H1 (cell line): ENCODE measurements at regions not wholly inside any gene's neighbourhood (a gene's known extent, or its start where the extent isn't known, plus 50 kb on each side); places are given as distances from the start of the nearest gene placed in this dataset.

Experiments
- CTCF ChIA-PET: fragments of 300-600 bp; sonication (Branson Sonifier 250); formaldehyde crosslinking; loops from one replicate; lab custom pipeline; 2021; ENCODE audit not compliant: partially characterized antibody; lab: Charles Lee
- POLR2A ChIA-PET: fragments of 300-600 bp; sonication (Branson Sonifier 250); formaldehyde crosslinking; loops from one replicate; lab custom pipeline; 2021; ENCODE audit warnings: inconsistent platforms; ENCODE audit not compliant: partially characterized antibody; lab: Charles Lee
- DNase-seq, 2 experiments: peaks; one replicate each; pipeline versions ENCODE4 v3.0.0 to v3.0.0-alpha.2; 2010 to 2022; ENCODE audit warnings: low spot score in 2 of 2, low read depth in 1 of 2, mixed read lengths in 1 of 2
- FAIRE-seq: peaks from 2 replicates; lab custom pipeline; 2011; peaks lifted over from hg19 to GRCh38; lab: Jason Lieb, UNC
- H2AFZ ChIP-seq: 2 replicates; pipeline ENCODE4 v1.8.1; 2012; ENCODE audit warnings: low read length, inconsistent platforms
- H2AK5ac ChIP-seq: 2 replicates; pipeline ENCODE4 v1.6.1; 2013; ENCODE audit warnings: low read depth, low read length
- H2BK120ac ChIP-seq: replicated peaks from 2 replicates; pipeline ENCODE3; 2013; ENCODE audit warnings: low read depth, low read length, inconsistent platforms
- H2BK12ac ChIP-seq: 2 replicates; pipeline ENCODE4 v1.6.1; 2013; ENCODE audit warnings: low read depth, low read length
- H2BK15ac ChIP-seq: 2 replicates; pipeline ENCODE4 v1.6.1; 2013; ENCODE audit warnings: low read length
- H2BK20ac ChIP-seq: 2 replicates; pipeline ENCODE4 v1.6.1; 2013; ENCODE audit warnings: low read length
- H2BK5ac ChIP-seq: 2 replicates; pipeline ENCODE4 v1.6.1; 2013; ENCODE audit warnings: low read depth, low read length
- H3K14ac ChIP-seq: 2 replicates; pipeline ENCODE4 v1.6.1; 2013; ENCODE audit warnings: inconsistent platforms; ENCODE audit not compliant: insufficient read length
- H3K18ac ChIP-seq: 2 replicates; pipeline ENCODE4 v1.6.1; 2013; ENCODE audit warnings: low read length; ENCODE audit errors: extremely low read depth
- H3K23ac ChIP-seq: 2 replicates; pipeline ENCODE4 v1.6.1; 2013; ENCODE audit warnings: inconsistent platforms; ENCODE audit not compliant: insufficient read length
- H3K23me2 ChIP-seq: 2 replicates; pipeline ENCODE4 v1.6.1; 2013; ENCODE audit warnings: low read depth, low read length
- H3K27ac ChIP-seq: 2 replicates; pipeline ENCODE4 v1.6.1; 2011; ENCODE audit warnings: low read depth, low read length, inconsistent platforms
- H3K27me3 ChIP-seq, 4 experiments: replicated peaks in 1 of 4; 1 replicate in 1 of 4; 2 replicates in 3 of 4; pipeline versions ENCODE4 v1.6.1 to v1.8.1; 2011 to 2013; ENCODE audit warnings: low read length in 3 of 4, mild to moderate bottlenecking in 3 of 4, inconsistent platforms in 2 of 4, mixed read lengths in 2 of 4, moderate library complexity in 1 of 4; ENCODE audit not compliant: control insufficient read depth in 3 of 4, insufficient read depth in 3 of 4; ENCODE audit errors: extremely low read depth in 1 of 4
- H3K36me3 ChIP-seq, 4 experiments: 2 replicates each; pipeline versions ENCODE4 v1.6.1 to v1.8.1; 2011 to 2013; ENCODE audit warnings: mild to moderate bottlenecking in 4 of 4, low read length in 3 of 4, moderate library complexity in 2 of 4, control low read depth in 1 of 4, inconsistent platforms in 1 of 4; ENCODE audit not compliant: insufficient read depth in 4 of 4, control insufficient read depth in 2 of 4
- H3K4ac ChIP-seq: replicated peaks from 2 replicates; pipeline ENCODE3; 2013; ENCODE audit warnings: low read length, low read depth, mixed read lengths, inconsistent platforms; ENCODE audit not compliant: insufficient read length
- H3K4me1 ChIP-seq, 4 experiments: replicated peaks in 1 of 4; 1 replicate in 1 of 4; 2 replicates in 3 of 4; pipeline versions ENCODE4 v1.6.1 to v1.8.1; 2011 to 2013; ENCODE audit warnings: low read length in 3 of 4, inconsistent platforms in 2 of 4, mixed read lengths in 1 of 4; ENCODE audit not compliant: insufficient read depth in 4 of 4, control insufficient read depth in 3 of 4
- H3K4me2 ChIP-seq, 2 experiments: 2 replicates each; pipeline versions ENCODE4 v1.6.1 to v1.8.1; 2011 to 2013; ENCODE audit warnings: low read depth in 2 of 2, low read length in 2 of 2, control low read depth in 1 of 2, inconsistent platforms in 1 of 2, mild to moderate bottlenecking in 1 of 2; ENCODE audit not compliant: insufficient read depth in 1 of 2
- H3K4me3 ChIP-seq, 4 experiments: fragments of 200-600, 300-600 bp in 1 of 4; sonication (generic), shearing (Covaris generic), sonication (Bioruptor Twin) in 1 of 4; 2 replicates each; pipeline versions ENCODE4 v1.5.1 to v1.8.1; 2011 to 2016; ENCODE audit warnings: low read length in 4 of 4, low read depth in 3 of 4, control low read depth in 2 of 4, inconsistent platforms in 2 of 4, mild to moderate bottlenecking in 2 of 4, mixed read lengths in 1 of 4, moderate library complexity in 1 of 4; ENCODE audit not compliant: insufficient read depth in 2 of 4; ENCODE audit errors: extremely low read depth in 1 of 4
- H3K56ac ChIP-seq: replicated peaks from 2 replicates; pipeline ENCODE3; 2013; ENCODE audit warnings: low read depth, mild to moderate bottlenecking, mixed read lengths, low read length, inconsistent platforms; ENCODE audit not compliant: insufficient read length
- H3K79me1 ChIP-seq: 2 replicates; pipeline ENCODE4 v1.6.1; 2013; ENCODE audit warnings: low read depth, low read length, control low read depth
- H3K79me2 ChIP-seq, 2 experiments: 2 replicates each; pipeline versions ENCODE4 v1.6.1 to v1.8.1; 2012 to 2013; ENCODE audit warnings: low read length in 2 of 2, mild to moderate bottlenecking in 2 of 2, inconsistent platforms in 1 of 2; ENCODE audit not compliant: insufficient read depth in 2 of 2, control insufficient read depth in 1 of 2
- H3K9ac ChIP-seq, 4 experiments: replicated peaks in 1 of 4; 1 replicate in 1 of 4; 2 replicates in 3 of 4; pipeline versions ENCODE4 v1.6.1 to v1.8.1; 2011 to 2013; ENCODE audit warnings: low read depth in 3 of 4, low read length in 3 of 4, control low read depth in 2 of 4, mild to moderate bottlenecking in 2 of 4, moderate library complexity in 2 of 4, inconsistent platforms in 1 of 4; ENCODE audit errors: extremely low read depth in 1 of 4
- H3K9me3 ChIP-seq, 2 experiments: 2 replicates each; pipeline versions ENCODE4 v1.6.1 to v1.8.1; 2012 to 2013; ENCODE audit warnings: mild to moderate bottlenecking in 2 of 2, moderate library complexity in 2 of 2, control low read depth in 1 of 2, inconsistent platforms in 1 of 2, low read depth in 1 of 2, low read length in 1 of 2, mixed read lengths in 1 of 2; ENCODE audit not compliant: insufficient read depth in 2 of 2
- H4K20me1 ChIP-seq, 2 experiments: replicated peaks in 1 of 2; 2 replicates each; pipeline versions ENCODE3 to v1.8.1; 2011 to 2013; ENCODE audit warnings: inconsistent platforms in 2 of 2, low read length in 2 of 2, mild to moderate bottlenecking in 1 of 2; ENCODE audit not compliant: insufficient read depth in 2 of 2, control insufficient read depth in 1 of 2
- H4K5ac ChIP-seq: 2 replicates; pipeline ENCODE4 v1.6.1; 2013; ENCODE audit warnings: low read length, low read depth, mixed read lengths, inconsistent platforms; ENCODE audit not compliant: insufficient read length
- H4K8ac ChIP-seq: 2 replicates; pipeline ENCODE4 v1.8.0; 2013; ENCODE audit warnings: mild to moderate bottlenecking, moderate library complexity, low read length, inconsistent platforms; ENCODE audit not compliant: insufficient read depth; ENCODE audit errors: extremely low read depth
- H4K91ac ChIP-seq: replicated peaks from 2 replicates; pipeline ENCODE3; 2013; ENCODE audit warnings: low read length, mixed read lengths, inconsistent platforms; ENCODE audit not compliant: insufficient read length
- BCL11A ChIP-seq, 2 experiments: IDR thresholded peaks; one replicate each; pipeline ENCODE4 v1.6.1; 2011; ENCODE audit warnings: low read depth in 2 of 2, low read length in 2 of 2, mild to moderate bottlenecking in 2 of 2
- HDAC6 ChIP-seq: IDR thresholded peaks from one replicate; pipeline ENCODE4 v1.7.1; 2012; ENCODE audit warnings: low read depth, mild to moderate bottlenecking, inconsistent platforms, low read length, moderate library complexity
- PHF8 ChIP-seq: fragments of 200-600 bp; sonication (generic); conservative IDR thresholded peaks from 2 replicates; pipeline ENCODE4 v1.7.1; 2012; ENCODE audit warnings: low read depth, mild to moderate bottlenecking, inconsistent platforms, low read length, moderate library complexity
- POU5F1 ChIP-seq: IDR thresholded peaks from 2 replicates; pipeline ENCODE4 v1.6.1; 2011; ENCODE audit warnings: low read depth, mild to moderate bottlenecking, low read length, moderate library complexity
- RBBP5 ChIP-seq: IDR thresholded peaks from 2 replicates; pipeline ENCODE4 v1.7.1; 2012; ENCODE audit warnings: low read depth, mild to moderate bottlenecking, inconsistent platforms, low read length, moderate library complexity, borderline replicate concordance
- SIRT6 ChIP-seq: IDR thresholded peaks from one replicate; pipeline ENCODE4 v1.7.1; 2012; ENCODE audit warnings: low read length, inconsistent platforms
- SUZ12 ChIP-seq: fragments of 200-600 bp; sonication (generic); IDR thresholded peaks from 2 replicates; pipeline ENCODE4 v1.6.1; 2012; ENCODE audit warnings: mild to moderate bottlenecking, inconsistent platforms, low read length, moderate library complexity, mixed read lengths
- TCF12 ChIP-seq: IDR thresholded peaks from 2 replicates; pipeline ENCODE4 v1.6.1; 2011; ENCODE audit warnings: low read depth, mild to moderate bottlenecking, low read length
- WGBS, 2 experiments: shearing (Covaris generic) in 1 of 2; methylation state at CpG; one replicate each; pipeline versions ENCODE4 v1.1.6 to v1.1.7; 2013 to 2015; ENCODE audit warnings: low lambda C conversion rate in 2 of 2, mixed read lengths in 2 of 2, inconsistent platforms in 1 of 2, low coverage in 1 of 2, missing lambda C conversion rate in 1 of 2; ENCODE audit not compliant: insufficient replicate concordance in 2 of 2, insufficient coverage in 1 of 2, insufficient read length in 1 of 2; ENCODE audit errors: extremely low coverage in 1 of 2, missing lambda C conversion rate in 1 of 2; 5-methylcytosine and 5-hydroxymethylcytosine counted together
- TF ChIP-seq, protein P1 (sequence below): IDR thresholded peaks from 2 replicates; pipeline ENCODE4 v1.6.1; 2012; ENCODE audit warnings: inconsistent platforms

DNA sequence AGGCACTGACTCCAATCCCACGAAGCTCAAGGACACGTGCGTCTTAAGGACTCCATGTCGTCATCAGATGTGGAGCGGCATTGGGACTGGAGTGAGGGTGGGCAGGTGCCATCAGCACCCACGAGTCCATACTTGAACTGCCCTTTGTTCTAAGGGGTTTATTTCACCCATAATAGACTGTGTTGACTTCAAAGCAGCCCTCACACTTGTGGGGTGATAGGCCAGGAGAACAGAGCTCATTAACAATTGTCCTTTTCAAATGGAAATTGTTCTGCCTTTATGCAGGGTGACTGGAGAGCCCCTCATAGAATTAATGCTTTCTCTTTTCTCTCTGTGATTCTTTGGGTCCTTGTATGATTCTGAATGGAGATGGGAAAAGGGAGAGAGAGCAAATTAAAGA is 376.9 kb upstream of the MGMT start:
- no peak overlapping the region for H3K27ac ChIP-seq
- H3K36me3 ChIP-seq = no peaks in the 10 kb centered on the region
- POLR2A ChIA-PET = no interaction called here
- CTCF ChIA-PET = interaction anchor here (0.8 to 1.2 kb wide), 2 partner anchors 59 to 572 kb away, joined by 3 read pairs; no protein-coding TSS in a partner anchor
- H3K23ac ChIP-seq = no peak overlapping the region
- H3K79me1 ChIP-seq = no peaks in the 10 kb centered on the region
- no peak overlapping the region for H3K18ac ChIP-seq
- H2BK120ac ChIP-seq = no peak overlapping the region
- H2AK5ac ChIP-seq = no peak overlapping the region
- H2BK20ac ChIP-seq = no peak overlapping the region
- no peak overlapping the region for H3K9ac ChIP-seq
- H3K27me3 ChIP-seq = no peaks in the 10 kb centered on the region
- no peak overlapping the region for H2AFZ ChIP-seq
- H3K79me2 ChIP-seq = no peaks in the 10 kb centered on the region
- H3K56ac ChIP-seq = no peak overlapping the region
- no peak for FAIRE-seq
- no peak overlapping the region for H4K5ac ChIP-seq
- no peak overlapping the region for H4K91ac ChIP-seq
- H2BK15ac ChIP-seq = no peak overlapping the region
- H3K14ac ChIP-seq = no peak overlapping the region
- H3K4ac ChIP-seq = no peak overlapping the region
- TF ChIP-seq SUZ12 = no peak
- no peak for TF ChIP-seq RBBP5
- no peak for TF ChIP-seq POU5F1
- TF ChIP-seq, protein P1, sequence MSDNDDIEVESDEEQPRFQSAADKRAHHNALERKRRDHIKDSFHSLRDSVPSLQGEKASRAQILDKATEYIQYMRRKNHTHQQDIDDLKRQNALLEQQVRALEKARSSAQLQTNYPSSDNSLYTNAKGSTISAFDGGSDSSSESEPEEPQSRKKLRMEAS = no peak
- no peak for TF ChIP-seq HDAC6
- TF ChIP-seq BCL11A (IDR thresholded peaks at IDR 0.05; ENCODE audit: low read depth in 2 of 2, low read length in 2 of 2) = no peak
- no peak for TF ChIP-seq PHF8
- TF ChIP-seq SIRT6 = no peak
- no peak for TF ChIP-seq TCF12
- TF ChIP-seq, all 59 proteins: peak for 0
- 94% methylated on average over 6 of the region's 6 CpGs; no CpG with 5 or more reads in 1 of the 2 experiments for WGBS, 2 experiments
- peaks cover 0 to 3% (median 1%) of the 10 kb centered on the region in 4 experiments; a peak in 1 of 7 replicates for H3K4me1 ChIP-seq
- no peaks in the 10 kb centered on the region for H3K23me2 ChIP-seq
- DNase-seq = peak in 1 of 2 experiments; percentile 26
- H3K9me3 ChIP-seq = no peaks in the 10 kb centered on the region
- H4K8ac ChIP-seq = no peak overlapping the region
- H3K4me3 ChIP-seq = no peak overlapping the region
- no peak overlapping the region for H2BK5ac ChIP-seq
- no peak overlapping the region for H3K4me2 ChIP-seq
- H2BK12ac ChIP-seq = no peak overlapping the region
- H4K20me1 ChIP-seq = no peaks in the 10 kb centered on the region
